ENCODE measurements at regions not wholly inside any gene's neighbourhood (a gene's known extent, or its start where the extent isn't known, plus 50 kb on each side); places are given as distances from the start of the nearest gene placed in this dataset.
A peak's percentile ranks its signal among the peaks of the same experiment; 100 is the strongest.
"Not testable (repeated sequence)": the region's sequence is repeated elsewhere in the genome, so short reads cannot be mapped to it uniquely, and the experiment has no call there.

DNA sequence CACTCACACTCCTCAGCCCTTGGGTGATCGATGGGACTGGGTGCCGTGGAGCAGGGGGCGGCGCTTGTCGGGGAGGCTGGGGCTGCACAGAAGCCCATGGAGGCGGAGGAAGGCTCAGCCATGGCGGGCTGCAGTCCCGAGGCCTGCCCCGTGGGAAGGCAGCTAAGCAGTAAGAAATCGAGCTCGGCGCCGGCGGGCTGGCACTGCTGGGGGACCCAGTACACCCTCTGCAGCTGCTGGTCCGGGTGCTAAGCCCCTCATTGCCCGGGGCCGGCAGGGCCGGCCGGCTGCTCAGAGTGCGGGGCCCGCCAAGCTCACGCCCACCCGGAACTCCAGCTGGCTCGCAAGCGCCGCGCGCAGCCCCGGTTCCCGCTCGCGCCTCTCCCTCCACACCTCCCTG is 942.6 kb downstream of the C4orf33 start:
- not testable (repeated sequence) for ATAC-seq

DNA sequence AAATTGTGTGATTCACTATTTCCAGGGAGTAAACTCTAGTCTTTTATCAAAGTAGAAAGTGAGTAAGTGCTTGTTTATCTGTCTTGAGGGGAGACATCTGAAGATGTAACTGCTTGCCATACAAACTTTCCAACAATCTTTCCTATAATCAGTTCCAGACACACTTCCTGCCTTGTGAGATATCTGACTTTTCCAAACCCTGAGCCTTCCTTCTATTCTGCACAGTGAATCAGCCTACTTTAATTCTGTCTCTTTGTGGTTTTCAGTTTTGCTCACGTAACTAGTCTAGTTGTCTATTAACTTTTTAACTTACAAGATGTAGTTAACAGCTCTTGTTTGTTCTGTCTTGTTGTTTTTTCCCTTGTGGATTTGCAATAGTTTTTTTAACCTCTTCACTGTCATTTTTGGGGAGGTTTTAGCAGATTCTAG is 947.8 kb downstream of the C4orf33 start:
- TF ChIP-seq ZC3H10 (CRISPR knock-in tag; IDR thresholded peaks at IDR 0.05), result no peak
- TF ChIP-seq ZNF565 (CRISPR knock-in tag; conservative IDR thresholded peaks at IDR 0.05; ENCODE audit: low read depth), result no peak
- TF ChIP-seq, protein P1, sequence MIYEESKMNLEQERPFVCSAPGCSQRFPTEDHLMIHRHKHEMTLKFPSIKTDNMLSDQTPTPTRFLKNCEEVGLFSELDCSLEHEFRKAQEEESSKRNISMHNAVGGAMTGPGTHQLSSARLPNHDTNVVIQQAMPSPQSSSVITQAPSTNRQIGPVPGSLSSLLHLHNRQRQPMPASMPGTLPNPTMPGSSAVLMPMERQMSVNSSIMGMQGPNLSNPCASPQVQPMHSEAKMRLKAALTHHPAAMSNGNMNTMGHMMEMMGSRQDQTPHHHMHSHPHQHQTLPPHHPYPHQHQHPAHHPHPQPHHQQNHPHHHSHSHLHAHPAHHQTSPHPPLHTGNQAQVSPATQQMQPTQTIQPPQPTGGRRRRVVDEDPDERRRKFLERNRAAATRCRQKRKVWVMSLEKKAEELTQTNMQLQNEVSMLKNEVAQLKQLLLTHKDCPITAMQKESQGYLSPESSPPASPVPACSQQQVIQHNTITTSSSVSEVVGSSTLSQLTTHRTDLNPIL (CRISPR knock-in tag; IDR thresholded peaks at IDR 0.05; ENCODE audit: low read depth), result no peak
- peak; percentile 55; the same call in 1 of the 3 replicates for ATAC-seq

DNA sequence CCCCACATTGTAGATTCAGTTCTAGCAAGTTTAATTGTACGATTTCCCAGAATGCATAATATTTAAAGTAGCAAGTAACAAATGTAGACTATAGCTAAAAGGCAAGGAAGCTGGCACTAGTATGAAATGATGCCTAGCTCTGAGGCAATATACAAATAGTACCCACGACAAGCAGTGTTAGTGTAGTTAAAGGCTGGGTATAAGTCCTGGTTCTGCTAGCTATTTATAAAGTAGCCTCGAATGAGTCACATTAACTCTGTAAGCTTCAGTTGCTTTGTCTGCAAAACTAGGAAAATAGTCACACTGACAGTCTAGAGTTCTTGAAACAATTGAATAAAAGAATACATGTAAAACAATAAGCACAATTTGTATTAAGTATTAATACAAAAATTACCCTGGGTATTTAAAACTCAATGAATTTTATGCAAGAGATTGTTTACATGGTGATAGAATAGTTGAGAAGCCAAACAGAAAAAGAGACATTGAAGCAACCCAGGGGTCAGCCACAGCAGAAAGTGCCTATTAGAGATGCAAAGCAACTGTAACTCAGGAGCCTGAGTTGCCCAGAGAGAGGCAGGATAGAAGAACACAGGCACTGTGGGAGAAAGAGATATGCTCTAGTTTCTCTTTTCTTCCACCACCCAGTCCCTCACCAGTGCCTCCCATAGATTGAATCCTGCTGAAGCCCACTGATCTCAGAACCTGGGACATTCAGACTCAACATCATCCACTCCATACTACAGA is 949.0 kb downstream of the C4orf33 start:
- ATAC-seq, result no peak
- TF ChIP-seq, protein P2, sequence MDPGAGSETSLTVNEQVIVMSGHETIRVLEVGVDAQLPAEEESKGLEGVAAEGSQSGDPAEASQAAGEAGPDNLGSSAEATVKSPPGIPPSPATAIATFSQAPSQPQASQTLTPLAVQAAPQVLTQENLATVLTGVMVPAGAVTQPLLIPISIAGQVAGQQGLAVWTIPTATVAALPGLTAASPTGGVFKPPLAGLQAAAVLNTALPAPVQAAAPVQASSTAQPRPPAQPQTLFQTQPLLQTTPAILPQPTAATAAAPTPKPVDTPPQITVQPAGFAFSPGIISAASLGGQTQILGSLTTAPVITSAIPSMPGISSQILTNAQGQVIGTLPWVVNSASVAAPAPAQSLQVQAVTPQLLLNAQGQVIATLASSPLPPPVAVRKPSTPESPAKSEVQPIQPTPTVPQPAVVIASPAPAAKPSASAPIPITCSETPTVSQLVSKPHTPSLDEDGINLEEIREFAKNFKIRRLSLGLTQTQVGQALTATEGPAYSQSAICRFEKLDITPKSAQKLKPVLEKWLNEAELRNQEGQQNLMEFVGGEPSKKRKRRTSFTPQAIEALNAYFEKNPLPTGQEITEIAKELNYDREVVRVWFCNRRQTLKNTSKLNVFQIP (CRISPR knock-in tag; IDR thresholded peaks at IDR 0.05; ENCODE audit: borderline replicate concordance, low read depth), result no peak
- TF ChIP-seq ZFP30 (CRISPR knock-in tag; IDR thresholded peaks at IDR 0.05) (no peak), ZNF70 (CRISPR knock-in tag; IDR thresholded peaks at IDR 0.05) (no peak), PPARA (CRISPR knock-in tag; IDR thresholded peaks at IDR 0.05; ENCODE audit: borderline replicate concordance) (no peak), ESRRG (CRISPR knock-in tag; IDR thresholded peaks at IDR 0.05) (no peak), TOX (CRISPR knock-in tag; IDR thresholded peaks at IDR 0.05; ENCODE audit: borderline replicate concordance) (no peak), RARB (CRISPR knock-in tag; IDR thresholded peaks at IDR 0.05) (no peak), GLIS3 (CRISPR knock-in tag; IDR thresholded peaks at IDR 0.05) (no peak), SNAI2 (CRISPR knock-in tag; IDR thresholded peaks at IDR 0.05) (no peak), ZC3H10 (CRISPR knock-in tag; IDR thresholded peaks at IDR 0.05) (no peak), ARNTL (CRISPR knock-in tag; IDR thresholded peaks at IDR 0.05; ENCODE audit: borderline replicate concordance, low read depth) (no peak), ZFP3 (CRISPR knock-in tag; IDR thresholded peaks at IDR 0.05) (no peak), ZNF565 (CRISPR knock-in tag; conservative IDR thresholded peaks at IDR 0.05; ENCODE audit: low read depth) (no peak), CSDC2 (CRISPR knock-in tag; IDR thresholded peaks at IDR 0.05) (no peak)
- TF ChIP-seq, protein P3, sequence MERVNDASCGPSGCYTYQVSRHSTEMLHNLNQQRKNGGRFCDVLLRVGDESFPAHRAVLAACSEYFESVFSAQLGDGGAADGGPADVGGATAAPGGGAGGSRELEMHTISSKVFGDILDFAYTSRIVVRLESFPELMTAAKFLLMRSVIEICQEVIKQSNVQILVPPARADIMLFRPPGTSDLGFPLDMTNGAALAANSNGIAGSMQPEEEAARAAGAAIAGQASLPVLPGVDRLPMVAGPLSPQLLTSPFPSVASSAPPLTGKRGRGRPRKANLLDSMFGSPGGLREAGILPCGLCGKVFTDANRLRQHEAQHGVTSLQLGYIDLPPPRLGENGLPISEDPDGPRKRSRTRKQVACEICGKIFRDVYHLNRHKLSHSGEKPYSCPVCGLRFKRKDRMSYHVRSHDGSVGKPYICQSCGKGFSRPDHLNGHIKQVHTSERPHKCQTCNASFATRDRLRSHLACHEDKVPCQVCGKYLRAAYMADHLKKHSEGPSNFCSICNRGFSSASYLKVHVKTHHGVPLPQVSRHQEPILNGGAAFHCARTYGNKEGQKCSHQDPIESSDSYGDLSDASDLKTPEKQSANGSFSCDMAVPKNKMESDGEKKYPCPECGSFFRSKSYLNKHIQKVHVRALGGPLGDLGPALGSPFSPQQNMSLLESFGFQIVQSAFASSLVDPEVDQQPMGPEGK (CRISPR knock-in tag; IDR thresholded peaks at IDR 0.05; ENCODE audit: borderline replicate concordance), result no peak
- TF ChIP-seq, protein P1 (CRISPR knock-in tag; IDR thresholded peaks at IDR 0.05; ENCODE audit: low read depth), result no peak
- TF ChIP-seq, protein P4, sequence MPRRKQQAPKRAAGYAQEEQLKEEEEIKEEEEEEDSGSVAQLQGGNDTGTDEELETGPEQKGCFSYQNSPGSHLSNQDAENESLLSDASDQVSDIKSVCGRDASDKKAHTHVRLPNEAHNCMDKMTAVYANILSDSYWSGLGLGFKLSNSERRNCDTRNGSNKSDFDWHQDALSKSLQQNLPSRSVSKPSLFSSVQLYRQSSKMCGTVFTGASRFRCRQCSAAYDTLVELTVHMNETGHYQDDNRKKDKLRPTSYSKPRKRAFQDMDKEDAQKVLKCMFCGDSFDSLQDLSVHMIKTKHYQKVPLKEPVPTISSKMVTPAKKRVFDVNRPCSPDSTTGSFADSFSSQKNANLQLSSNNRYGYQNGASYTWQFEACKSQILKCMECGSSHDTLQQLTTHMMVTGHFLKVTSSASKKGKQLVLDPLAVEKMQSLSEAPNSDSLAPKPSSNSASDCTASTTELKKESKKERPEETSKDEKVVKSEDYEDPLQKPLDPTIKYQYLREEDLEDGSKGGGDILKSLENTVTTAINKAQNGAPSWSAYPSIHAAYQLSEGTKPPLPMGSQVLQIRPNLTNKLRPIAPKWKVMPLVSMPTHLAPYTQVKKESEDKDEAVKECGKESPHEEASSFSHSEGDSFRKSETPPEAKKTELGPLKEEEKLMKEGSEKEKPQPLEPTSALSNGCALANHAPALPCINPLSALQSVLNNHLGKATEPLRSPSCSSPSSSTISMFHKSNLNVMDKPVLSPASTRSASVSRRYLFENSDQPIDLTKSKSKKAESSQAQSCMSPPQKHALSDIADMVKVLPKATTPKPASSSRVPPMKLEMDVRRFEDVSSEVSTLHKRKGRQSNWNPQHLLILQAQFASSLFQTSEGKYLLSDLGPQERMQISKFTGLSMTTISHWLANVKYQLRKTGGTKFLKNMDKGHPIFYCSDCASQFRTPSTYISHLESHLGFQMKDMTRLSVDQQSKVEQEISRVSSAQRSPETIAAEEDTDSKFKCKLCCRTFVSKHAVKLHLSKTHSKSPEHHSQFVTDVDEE (CRISPR knock-in tag; IDR thresholded peaks at IDR 0.05), result no peak

DNA sequence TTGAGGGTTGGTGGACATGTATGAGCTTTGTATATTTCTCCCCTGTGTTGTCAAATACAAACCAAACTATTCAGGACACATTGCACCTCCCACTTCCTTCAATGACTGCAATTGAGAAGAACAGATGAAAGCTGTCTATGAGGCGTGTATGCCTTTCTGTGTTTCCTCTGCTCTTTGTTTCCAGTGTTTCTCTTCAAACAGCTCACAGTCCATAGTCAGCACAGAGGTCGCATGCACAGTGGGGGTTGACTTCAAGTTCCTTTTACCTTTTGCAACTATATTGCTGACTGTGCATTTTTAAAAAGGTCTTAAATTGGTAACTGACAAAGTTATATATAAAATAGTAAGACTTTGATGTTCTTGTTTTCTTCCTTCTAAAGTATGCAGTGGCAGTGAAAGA is 957.8 kb downstream of the C4orf33 start:
- no peak for ATAC-seq
- TF ChIP-seq OSR1 (CRISPR knock-in tag; IDR thresholded peaks at IDR 0.05) (no peak), ARNTL (CRISPR knock-in tag; IDR thresholded peaks at IDR 0.05; ENCODE audit: borderline replicate concordance, low read depth) (no peak), ZNF70 (CRISPR knock-in tag; IDR thresholded peaks at IDR 0.05) (no peak), ZFP3 (CRISPR knock-in tag; IDR thresholded peaks at IDR 0.05) (no peak), RARB (CRISPR knock-in tag; IDR thresholded peaks at IDR 0.05) (no peak), TCF4 (CRISPR knock-in tag; IDR thresholded peaks at IDR 0.05; ENCODE audit: borderline replicate concordance) (no peak), BACH2 (CRISPR knock-in tag; IDR thresholded peaks at IDR 0.05; ENCODE audit: borderline replicate concordance) (no peak), GLIS3 (CRISPR knock-in tag; IDR thresholded peaks at IDR 0.05) (no peak), CSDC2 (CRISPR knock-in tag; IDR thresholded peaks at IDR 0.05) (no peak), TOX (CRISPR knock-in tag; IDR thresholded peaks at IDR 0.05; ENCODE audit: borderline replicate concordance) (no peak), ZNF8 (CRISPR knock-in tag; IDR thresholded peaks at IDR 0.05) (no peak)
- TF ChIP-seq, protein P4 (CRISPR knock-in tag; IDR thresholded peaks at IDR 0.05), result no peak
- TF ChIP-seq, protein P3 (CRISPR knock-in tag; IDR thresholded peaks at IDR 0.05; ENCODE audit: borderline replicate concordance), result no peak
